C4-2B (cell line): ENCODE measurements at regions not wholly inside any gene's neighbourhood (a gene's known extent, or its start where the extent isn't known, plus 50 kb on each side); places are given as distances from the start of the nearest gene placed in this dataset.

ENCODE experiments used
- CTCF ChIP-seq: fragments of 450-650 bp; conservative IDR thresholded peaks from 2 replicates; pipeline ENCODE4 v1.5.1; 2017; ENCODE audit warnings: mild to moderate bottlenecking
- ZFX ChIP-seq: fragments of 450-650 bp; IDR thresholded peaks from 2 replicates; pipeline ENCODE4 v1.6.1; 2017

GRCh38 chr4:36609661-36610060, 328.2 kb downstream of the DTHD1 start:
- TF ChIP-seq CTCF (no peak), ZFX (no peak)
